ENCODE measurements at regions not wholly inside any gene's neighbourhood (a gene's known extent, or its start where the extent isn't known, plus 50 kb on each side); places are given as distances from the start of the nearest gene placed in this dataset.

DNA sequence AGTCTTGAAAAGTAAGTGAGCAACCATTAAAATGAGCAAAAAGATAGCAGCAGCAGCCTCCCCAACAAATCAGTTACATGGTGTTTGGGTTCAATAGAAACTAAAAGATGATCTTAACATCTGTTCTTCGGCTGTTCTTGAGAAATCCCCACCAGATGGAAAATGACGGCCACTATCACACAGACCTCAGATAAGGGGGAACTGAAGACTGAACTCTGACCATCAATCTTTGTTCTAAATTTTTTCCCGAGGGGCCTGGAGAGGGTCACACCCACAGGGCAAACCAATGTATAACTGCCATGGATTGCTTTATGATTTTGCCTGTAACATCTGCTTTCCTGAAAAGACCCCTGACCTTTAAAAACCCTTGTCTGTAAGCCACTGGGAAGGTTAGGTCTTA, 624.8 kb upstream of the KIRREL3 start:
- 22% methylated on average over 3 of the region's 3 CpGs for WGBS (ENCODE audit: missing lambda C conversion rate)

GRCh38 chr11:127624306-127624856, 623.8 kb upstream of the KIRREL3 start:
- Histone ChIP-seq H3K4me3 (no peak overlapping the region), H3K9me3 (no peaks in the 10 kb centered on the region), H3K4me2 (no peak overlapping the region), H3K4me1 (no peaks in the 10 kb centered on the region), H3K27ac (no peak overlapping the region)
- POLR2A ChIA-PET = no interaction called here
- 37% methylated on average over 10 of the region's 10 CpGs for WGBS (ENCODE audit: missing lambda C conversion rate)
- ATAC-seq (no peak), DNase-seq (ENCODE audit: low read depth in 1 of 2, low spot score in 1 of 2) (no peak), FAIRE-seq (no peak)
- no peak for TF ChIP-seq ZC3H11A (IDR thresholded peaks at IDR 0.05)
- no peak for TF ChIP-seq PHF8 (IDR thresholded peaks at IDR 0.05; ENCODE audit: borderline replicate concordance, low read depth)
- TF ChIP-seq BHLHE40 (IDR thresholded peaks at IDR 0.05; ENCODE audit: low read depth, low read length) = no peak
- TF ChIP-seq NR3C1 (IDR thresholded peaks at IDR 0.05) = no peak
- no peak for TF ChIP-seq NPAS2 (CRISPR knock-in tag; IDR thresholded peaks at IDR 0.05; ENCODE audit: borderline replicate concordance)
- no peak for TF ChIP-seq CTCF (IDR thresholded peaks at IDR 0.05)
- no peak for TF ChIP-seq EHF (CRISPR knock-in tag; IDR thresholded peaks at IDR 0.05)
- no peak for TF ChIP-seq ESRRA (IDR thresholded peaks at IDR 0.05; ENCODE audit: borderline replicate concordance, low read length)
- TF ChIP-seq, protein P1, sequence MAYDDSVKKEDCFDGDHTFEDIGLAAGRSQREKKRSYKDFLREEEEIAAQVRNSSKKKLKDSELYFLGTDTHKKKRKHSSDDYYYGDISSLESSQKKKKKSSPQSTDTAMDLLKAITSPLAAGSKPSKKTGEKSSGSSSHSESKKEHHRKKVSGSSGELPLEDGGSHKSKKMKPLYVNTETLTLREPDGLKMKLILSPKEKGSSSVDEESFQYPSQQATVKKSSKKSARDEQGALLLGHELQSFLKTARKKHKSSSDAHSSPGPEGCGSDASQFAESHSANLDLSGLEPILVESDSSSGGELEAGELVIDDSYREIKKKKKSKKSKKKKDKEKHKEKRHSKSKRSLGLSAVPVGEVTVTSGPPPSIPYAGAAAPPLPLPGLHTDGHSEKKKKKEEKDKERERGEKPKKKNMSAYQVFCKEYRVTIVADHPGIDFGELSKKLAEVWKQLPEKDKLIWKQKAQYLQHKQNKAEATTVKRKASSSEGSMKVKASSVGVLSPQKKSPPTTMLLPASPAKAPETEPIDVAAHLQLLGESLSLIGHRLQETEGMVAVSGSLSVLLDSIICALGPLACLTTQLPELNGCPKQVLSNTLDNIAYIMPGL (CRISPR knock-in tag; IDR thresholded peaks at IDR 0.05; ENCODE audit: borderline replicate concordance) = no peak
- TF ChIP-seq HOXA7 (CRISPR knock-in tag; IDR thresholded peaks at IDR 0.05) = no peak
- no peak for TF ChIP-seq HEYL (CRISPR knock-in tag; IDR thresholded peaks at IDR 0.05)
- no peak for TF ChIP-seq POLR2A (IDR thresholded peaks at IDR 0.05; ENCODE audit: low read length)
- TF ChIP-seq, protein P2, sequence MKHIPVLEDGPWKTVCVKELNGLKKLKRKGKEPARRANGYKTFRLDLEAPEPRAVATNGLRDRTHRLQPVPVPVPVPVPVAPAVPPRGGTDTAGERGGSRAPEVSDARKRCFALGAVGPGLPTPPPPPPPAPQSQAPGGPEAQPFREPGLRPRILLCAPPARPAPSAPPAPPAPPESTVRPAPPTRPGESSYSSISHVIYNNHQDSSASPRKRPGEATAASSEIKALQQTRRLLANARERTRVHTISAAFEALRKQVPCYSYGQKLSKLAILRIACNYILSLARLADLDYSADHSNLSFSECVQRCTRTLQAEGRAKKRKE (CRISPR knock-in tag; IDR thresholded peaks at IDR 0.05; ENCODE audit: low read depth) = no peak
- TF ChIP-seq RCOR1 (IDR thresholded peaks at IDR 0.05; ENCODE audit: low read depth, low read length) = no peak
- no peak for TF ChIP-seq TP53 (CRISPR knock-in tag; IDR thresholded peaks at IDR 0.05)
- no peak for TF ChIP-seq ZFP36 (IDR thresholded peaks at IDR 0.05; ENCODE audit: borderline replicate concordance, partially characterized antibody)
- TF ChIP-seq POLR2AphosphoS2 (conservative IDR thresholded peaks at IDR 0.05; ENCODE audit: low read length) = no peak
- TF ChIP-seq SREBF2 (IDR thresholded peaks at IDR 0.05) = no peak
- no peak for TF ChIP-seq BCL3 (IDR thresholded peaks at IDR 0.05)
- TF ChIP-seq, protein P3, sequence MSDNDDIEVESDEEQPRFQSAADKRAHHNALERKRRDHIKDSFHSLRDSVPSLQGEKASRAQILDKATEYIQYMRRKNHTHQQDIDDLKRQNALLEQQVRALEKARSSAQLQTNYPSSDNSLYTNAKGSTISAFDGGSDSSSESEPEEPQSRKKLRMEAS (IDR thresholded peaks at IDR 0.05) = no peak
- CTCF ChIA-PET = no interaction called here

More for the DNA sequence above, 624.8 kb upstream of the KIRREL3 start:
- Histone ChIP-seq H3K27ac (no peak overlapping the region), H3K4me2 (no peak overlapping the region), H3K4me3 (no peak overlapping the region), H3K4me1 (no peaks in the 10 kb centered on the region), H3K9me3 (no peaks in the 10 kb centered on the region)
- FAIRE-seq = no peak
- no peak for DNase-seq (ENCODE audit: low read depth in 1 of 2, low spot score in 1 of 2)
- no peak for ATAC-seq
- ChIA-PET POLR2A (no interaction called here), CTCF (no interaction called here)
- TF ChIP-seq, protein P4, sequence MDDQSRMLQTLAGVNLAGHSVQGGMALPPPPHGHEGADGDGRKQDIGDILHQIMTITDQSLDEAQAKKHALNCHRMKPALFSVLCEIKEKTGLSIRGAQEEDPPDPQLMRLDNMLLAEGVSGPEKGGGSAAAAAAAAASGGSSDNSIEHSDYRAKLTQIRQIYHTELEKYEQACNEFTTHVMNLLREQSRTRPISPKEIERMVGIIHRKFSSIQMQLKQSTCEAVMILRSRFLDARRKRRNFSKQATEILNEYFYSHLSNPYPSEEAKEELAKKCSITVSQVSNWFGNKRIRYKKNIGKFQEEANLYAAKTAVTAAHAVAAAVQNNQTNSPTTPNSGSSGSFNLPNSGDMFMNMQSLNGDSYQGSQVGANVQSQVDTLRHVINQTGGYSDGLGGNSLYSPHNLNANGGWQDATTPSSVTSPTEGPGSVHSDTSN (IDR thresholded peaks at IDR 0.05) = no peak
- no peak for TF ChIP-seq EP300 (IDR thresholded peaks at IDR 0.05)
- TF ChIP-seq BCL3 (IDR thresholded peaks at IDR 0.05) = no peak
- no peak for TF ChIP-seq NPAS2 (CRISPR knock-in tag; IDR thresholded peaks at IDR 0.05; ENCODE audit: borderline replicate concordance)
- no peak for TF ChIP-seq HEYL (CRISPR knock-in tag; IDR thresholded peaks at IDR 0.05)
